Neural cell (in vitro differentiated cells): ENCODE measurements at regions not wholly inside any gene's neighbourhood (a gene's known extent, or its start where the extent isn't known, plus 50 kb on each side); places are given as distances from the start of the nearest gene placed in this dataset.

ENCODE experiments used
- H2AFZ ChIP-seq: fragments of 200-600, 300-800 bp; sonication (generic), shearing (Covaris generic); 2 replicates; pipeline ENCODE4 v1.6.0; 2014; ENCODE audit warnings: low read depth, mild to moderate bottlenecking, antibody characterized with exemption, low read length, moderate library complexity
- H3F3A ChIP-seq: fragments of 200-600 bp; shearing (Covaris generic); 2 replicates; pipeline ENCODE4 v1.6.1; 2016; ENCODE audit warnings: mild to moderate bottlenecking, moderate library complexity, mixed read lengths, antibody characterized with exemption, low read length; ENCODE audit not compliant: insufficient read depth, poor library complexity, severe bottlenecking
- H3K27ac ChIP-seq: fragments of 200-600, 300-800 bp; sonication (generic), shearing (Covaris generic); 2 replicates; pipeline ENCODE4 v1.5.1; 2014; ENCODE audit warnings: mild to moderate bottlenecking, low read length, moderate library complexity
- H3K27me3 ChIP-seq: fragments of 300-800, 200-600 bp; sonication (generic), shearing (Covaris generic); 2 replicates; pipeline ENCODE4 v1.6.0; 2014; ENCODE audit warnings: mild to moderate bottlenecking, low read depth, low read length, moderate library complexity; ENCODE audit not compliant: insufficient read depth
- H3K36me3 ChIP-seq: fragments of 300-800, 200-600 bp; sonication (generic), shearing (Covaris generic); 2 replicates; pipeline ENCODE4 v1.5.1; 2014; ENCODE audit warnings: mild to moderate bottlenecking, antibody characterized with exemption, low read length, moderate library complexity; ENCODE audit not compliant: insufficient read depth
- H3K4me2 ChIP-seq: fragments of 300-800, 200-600 bp; sonication (generic), shearing (Covaris generic); 2 replicates; pipeline ENCODE4 v1.6.0; 2014; ENCODE audit warnings: mild to moderate bottlenecking, low read length
- H3K4me3 ChIP-seq: fragments of 300-800, 200-600 bp; sonication (generic), shearing (Covaris generic); 2 replicates; pipeline ENCODE4 v1.5.1; 2014; ENCODE audit warnings: mild to moderate bottlenecking, low read length, moderate library complexity
- H3K79me2 ChIP-seq: fragments of 200-600 bp; shearing (Covaris generic); replicated peaks from 2 replicates; pipeline ENCODE4 v1.6.0; 2014; ENCODE audit warnings: mild to moderate bottlenecking, low read length, moderate library complexity; ENCODE audit not compliant: insufficient read depth
- H3K9ac ChIP-seq: fragments of 300-800, 200-600 bp; sonication (generic), shearing (Covaris generic); 2 replicates; pipeline ENCODE4 v1.6.1; 2016; ENCODE audit warnings: mild to moderate bottlenecking, low read length, mixed read lengths
- H3K9me2 ChIP-seq: fragments of 200-600 bp; shearing (Covaris generic); 2 replicates; pipeline ENCODE4 v1.6.1; 2016; ENCODE audit warnings: mild to moderate bottlenecking, low read length, mixed read lengths; ENCODE audit not compliant: insufficient read depth
- H3K9me3 ChIP-seq: fragments of 200-600, 300-800 bp; sonication (generic), shearing (Covaris generic); 2 replicates; pipeline ENCODE4 v1.6.1; 2016; ENCODE audit warnings: mild to moderate bottlenecking, mixed run types, low read length, moderate library complexity, mixed read lengths
- H4K20me1 ChIP-seq: fragments of 200-600 bp; shearing (Covaris generic); 2 replicates; pipeline ENCODE4 v1.6.1; 2016; ENCODE audit warnings: mild to moderate bottlenecking, mixed run types; ENCODE audit not compliant: insufficient read depth
- CTCF ChIP-seq: fragments of 450-650 bp; IDR thresholded peaks from 2 replicates; pipeline ENCODE4 v1.5.1; 2014; ENCODE audit warnings: antibody characterized with exemption, mild to moderate bottlenecking, moderate library complexity; ENCODE audit not compliant: poor library complexity, severe bottlenecking
- EP300 ChIP-seq: fragments of 450-650 bp; conservative IDR thresholded peaks from 2 replicates; pipeline ENCODE4 v1.6.1; 2014; ENCODE audit warnings: antibody characterized with exemption, mild to moderate bottlenecking, moderate library complexity; ENCODE audit not compliant: poor library complexity, severe bottlenecking
- EZH2 ChIP-seq: fragments of 200-600, 300-800 bp; shearing (Covaris generic), sonication (generic); IDR thresholded peaks from 2 replicates; pipeline ENCODE4 v1.6.1; 2014; ENCODE audit warnings: antibody characterized with exemption, low read length, borderline replicate concordance, mild to moderate bottlenecking; ENCODE audit not compliant: insufficient read depth, poor library complexity, severe bottlenecking
- MXI1 ChIP-seq: fragments of 450-650 bp; conservative IDR thresholded peaks from 2 replicates; pipeline ENCODE4 v1.6.1; 2014; ENCODE audit warnings: antibody characterized with exemption, mild to moderate bottlenecking; ENCODE audit not compliant: poor library complexity, severe bottlenecking
- POLR2AphosphoS5 ChIP-seq: IDR thresholded peaks from 2 replicates; pipeline ENCODE4 v1.6.1; 2012
- RAD21 ChIP-seq: fragments of 450-650 bp; conservative IDR thresholded peaks from 2 replicates; pipeline ENCODE4 v1.6.1; 2014; ENCODE audit warnings: antibody characterized with exemption, mild to moderate bottlenecking, moderate library complexity
- REST ChIP-seq: IDR thresholded peaks from 2 replicates; pipeline ENCODE4 v1.6.1; 2012; ENCODE audit warnings: borderline replicate concordance
- SMC3 ChIP-seq: fragments of 450-650 bp; conservative IDR thresholded peaks from 2 replicates; pipeline ENCODE4 v1.6.1; 2014; ENCODE audit warnings: antibody characterized with exemption, mild to moderate bottlenecking, moderate library complexity; ENCODE audit not compliant: poor library complexity

GRCh38 chr18:47333926-47334635 lies 82.6 kb upstream of the SKOR2 start:
- H3K36me3 ChIP-seq = no peaks in the 10 kb centered on the region
- TF ChIP-seq CTCF (no peak), EZH2 (no peak), POLR2AphosphoS5 (no peak), REST (no peak), MXI1 (no peak), RAD21 (no peak), EP300 (no peak)
- no peak overlapping the region for H3K9ac ChIP-seq
- H3K27me3 ChIP-seq = no peaks in the 10 kb centered on the region
- H3K27ac ChIP-seq = no peak overlapping the region
- no peak overlapping the region for H2AFZ ChIP-seq
- no peaks in the 10 kb centered on the region for H3F3A ChIP-seq
- no peak overlapping the region for H3K4me3 ChIP-seq
- no peak overlapping the region for H3K4me2 ChIP-seq
- H3K79me2 ChIP-seq = no peaks in the 10 kb centered on the region
- H4K20me1 ChIP-seq = no peaks in the 10 kb centered on the region
- H3K9me2 ChIP-seq = no peaks in the 10 kb centered on the region
- H3K9me3 ChIP-seq = no peaks in the 10 kb centered on the region

GRCh38 chr18:47331641-47332040 lies 80.2 kb upstream of the SKOR2 start:
- no peaks in the 10 kb centered on the region for H3F3A ChIP-seq
- TF ChIP-seq SMC3 (no peak), CTCF (no peak), RAD21 (no peak)
- H3K27me3 ChIP-seq = no peaks in the 10 kb centered on the region
- H3K9me2 ChIP-seq = no peaks in the 10 kb centered on the region
- H3K9me3 ChIP-seq = no peaks in the 10 kb centered on the region
- H3K36me3 ChIP-seq = no peaks in the 10 kb centered on the region
- no peaks in the 10 kb centered on the region for H4K20me1 ChIP-seq
- H3K9ac ChIP-seq = no peak overlapping the region
- H2AFZ ChIP-seq = no peak overlapping the region
- no peaks in the 10 kb centered on the region for H3K79me2 ChIP-seq
- H3K27ac ChIP-seq = no peak overlapping the region
- no peak overlapping the region for H3K4me2 ChIP-seq
- no peak overlapping the region for H3K4me3 ChIP-seq
